ENCODE measurements at regions not wholly inside any gene's neighbourhood (a gene's known extent, or its start where the extent isn't known, plus 50 kb on each side); places are given as distances from the start of the nearest gene placed in this dataset.

GRCh38 chr12:77228376-77228775, 163.0 kb upstream of the E2F7 start:
- no peak for TF ChIP-seq POLR2AphosphoS5 (IDR thresholded peaks at IDR 0.05)
- TF ChIP-seq, protein P1, sequence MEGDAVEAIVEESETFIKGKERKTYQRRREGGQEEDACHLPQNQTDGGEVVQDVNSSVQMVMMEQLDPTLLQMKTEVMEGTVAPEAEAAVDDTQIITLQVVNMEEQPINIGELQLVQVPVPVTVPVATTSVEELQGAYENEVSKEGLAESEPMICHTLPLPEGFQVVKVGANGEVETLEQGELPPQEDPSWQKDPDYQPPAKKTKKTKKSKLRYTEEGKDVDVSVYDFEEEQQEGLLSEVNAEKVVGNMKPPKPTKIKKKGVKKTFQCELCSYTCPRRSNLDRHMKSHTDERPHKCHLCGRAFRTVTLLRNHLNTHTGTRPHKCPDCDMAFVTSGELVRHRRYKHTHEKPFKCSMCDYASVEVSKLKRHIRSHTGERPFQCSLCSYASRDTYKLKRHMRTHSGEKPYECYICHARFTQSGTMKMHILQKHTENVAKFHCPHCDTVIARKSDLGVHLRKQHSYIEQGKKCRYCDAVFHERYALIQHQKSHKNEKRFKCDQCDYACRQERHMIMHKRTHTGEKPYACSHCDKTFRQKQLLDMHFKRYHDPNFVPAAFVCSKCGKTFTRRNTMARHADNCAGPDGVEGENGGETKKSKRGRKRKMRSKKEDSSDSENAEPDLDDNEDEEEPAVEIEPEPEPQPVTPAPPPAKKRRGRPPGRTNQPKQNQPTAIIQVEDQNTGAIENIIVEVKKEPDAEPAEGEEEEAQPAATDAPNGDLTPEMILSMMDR (IDR thresholded peaks at IDR 0.05): no peak
